HEK293 (cell line): ENCODE measurements at regions not wholly inside any gene's neighbourhood (a gene's known extent, or its start where the extent isn't known, plus 50 kb on each side); places are given as distances from the start of the nearest gene placed in this dataset.

Experiments used
- BCL11A ChIP-seq: fragments of 450-650 bp; formaldehyde crosslinking; IDR thresholded peaks from 2 replicates; pipeline ENCODE4 v1.5.1; 2016; ENCODE audit warnings: low read depth, missing biosample characterization, missing genetic modification characterization
- CTCF ChIP-seq: fragments of 450-650 bp; formaldehyde crosslinking; IDR thresholded peaks from 2 replicates; pipeline ENCODE4 v1.5.1; 2016; ENCODE audit warnings: missing biosample characterization, missing genetic modification characterization
- YY1 ChIP-seq: fragments of 450-650 bp; formaldehyde crosslinking; IDR thresholded peaks from 2 replicates; pipeline ENCODE4 v1.5.1; 2018; ENCODE audit warnings: missing biosample characterization, missing genetic modification characterization
- ZBTB11 ChIP-seq: fragments of 450-650 bp; formaldehyde crosslinking; conservative IDR thresholded peaks from 2 replicates; pipeline ENCODE4 v1.5.1; 2016; ENCODE audit warnings: low read depth, missing biosample characterization, missing genetic modification characterization
- ZNF121 ChIP-seq: fragments of 450-650 bp; formaldehyde crosslinking; IDR thresholded peaks from 2 replicates; pipeline ENCODE4 v1.5.1; 2016; ENCODE audit warnings: missing biosample characterization, missing genetic modification characterization
- ZNF23 ChIP-seq: fragments of 450-650 bp; formaldehyde crosslinking; IDR thresholded peaks from 2 replicates; pipeline ENCODE4 v1.5.1; 2016; ENCODE audit warnings: missing biosample characterization, missing genetic modification characterization, borderline replicate concordance
- ZNF423 ChIP-seq: fragments of 450-650 bp; formaldehyde crosslinking; IDR thresholded peaks from 2 replicates; pipeline ENCODE4 v1.5.1; 2016; ENCODE audit warnings: missing biosample characterization, missing genetic modification characterization
- ZNF433 ChIP-seq: fragments of 450-650 bp; formaldehyde crosslinking; IDR thresholded peaks from 2 replicates; pipeline ENCODE4 v1.5.1; 2016; ENCODE audit warnings: missing biosample characterization, missing genetic modification characterization, low read depth
- ZNF529 ChIP-seq: fragments of 450-650 bp; formaldehyde crosslinking; IDR thresholded peaks from 2 replicates; pipeline ENCODE4 v1.5.1; 2017; ENCODE audit warnings: missing genetic modification characterization, missing biosample characterization; ENCODE audit not compliant: insufficient replicate concordance
- ZNF639 ChIP-seq: fragments of 450-650 bp; formaldehyde crosslinking; IDR thresholded peaks from 2 replicates; pipeline ENCODE4 v1.5.1; 2016; ENCODE audit warnings: missing biosample characterization, missing genetic modification characterization
- ZNF645 ChIP-seq: fragments of 450-650 bp; formaldehyde crosslinking; IDR thresholded peaks from 2 replicates; pipeline ENCODE4; 2016; ENCODE audit warnings: missing biosample characterization, missing genetic modification characterization

GRCh38 chr10:128722947-128723346, 596.7 kb upstream of the MKI67 start:
- TF ChIP-seq ZNF639 (tag by site-specific recombination) (no peak), ZNF645 (no peak), ZNF529 (tag by site-specific recombination) (no peak), ZNF121 (no peak), CTCF (tag by site-specific recombination) (no peak), ZNF23 (tag by site-specific recombination) (no peak), ZNF423 (tag by site-specific recombination) (no peak), ZNF433 (tag by site-specific recombination) (no peak), ZBTB11 (no peak), YY1 (tag by site-specific recombination) (no peak), BCL11A (tag by site-specific recombination) (no peak)
